ENCODE measurements at regions not wholly inside any gene's neighbourhood (a gene's known extent, or its start where the extent isn't known, plus 50 kb on each side); places are given as distances from the start of the nearest gene placed in this dataset.
"Not testable (repeated sequence)": the region's sequence is repeated elsewhere in the genome, so short reads cannot be mapped to it uniquely, and the experiment has no call there.

DNA sequence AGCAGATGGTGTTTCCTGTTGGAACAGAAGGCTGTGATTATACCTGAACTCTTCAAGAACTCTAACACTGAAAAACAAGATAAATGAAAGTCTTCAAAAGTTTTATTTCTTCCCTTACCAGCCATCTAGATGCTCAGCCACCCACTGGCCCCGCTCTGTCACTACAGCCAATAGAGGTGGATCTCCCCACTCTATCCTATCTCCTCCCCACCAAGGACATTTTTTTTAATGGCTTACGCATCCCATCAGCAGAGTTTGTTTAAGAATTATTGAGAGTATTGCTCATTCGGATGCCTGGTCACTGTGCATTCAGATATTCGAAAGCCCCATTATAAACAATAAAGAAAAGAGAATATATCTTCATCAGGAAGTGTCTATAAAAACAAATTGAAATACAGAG is 159.4 kb downstream of the RASEF start:
- TF ChIP-seq, protein P1, sequence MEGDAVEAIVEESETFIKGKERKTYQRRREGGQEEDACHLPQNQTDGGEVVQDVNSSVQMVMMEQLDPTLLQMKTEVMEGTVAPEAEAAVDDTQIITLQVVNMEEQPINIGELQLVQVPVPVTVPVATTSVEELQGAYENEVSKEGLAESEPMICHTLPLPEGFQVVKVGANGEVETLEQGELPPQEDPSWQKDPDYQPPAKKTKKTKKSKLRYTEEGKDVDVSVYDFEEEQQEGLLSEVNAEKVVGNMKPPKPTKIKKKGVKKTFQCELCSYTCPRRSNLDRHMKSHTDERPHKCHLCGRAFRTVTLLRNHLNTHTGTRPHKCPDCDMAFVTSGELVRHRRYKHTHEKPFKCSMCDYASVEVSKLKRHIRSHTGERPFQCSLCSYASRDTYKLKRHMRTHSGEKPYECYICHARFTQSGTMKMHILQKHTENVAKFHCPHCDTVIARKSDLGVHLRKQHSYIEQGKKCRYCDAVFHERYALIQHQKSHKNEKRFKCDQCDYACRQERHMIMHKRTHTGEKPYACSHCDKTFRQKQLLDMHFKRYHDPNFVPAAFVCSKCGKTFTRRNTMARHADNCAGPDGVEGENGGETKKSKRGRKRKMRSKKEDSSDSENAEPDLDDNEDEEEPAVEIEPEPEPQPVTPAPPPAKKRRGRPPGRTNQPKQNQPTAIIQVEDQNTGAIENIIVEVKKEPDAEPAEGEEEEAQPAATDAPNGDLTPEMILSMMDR (IDR thresholded peaks at IDR 0.05; ENCODE audit: extremely low read depth, insufficient read depth, missing control alignments), result no peak
- no peak for DNase-seq (ENCODE audit: low spot score)
- in situ Hi-C loops (cut with MboI; ENCODE audit: low pct_unique_long_range_greater_than_20kb, low sequenced_read_pairs, unreplicated experiment), result no loop called here

DNA sequence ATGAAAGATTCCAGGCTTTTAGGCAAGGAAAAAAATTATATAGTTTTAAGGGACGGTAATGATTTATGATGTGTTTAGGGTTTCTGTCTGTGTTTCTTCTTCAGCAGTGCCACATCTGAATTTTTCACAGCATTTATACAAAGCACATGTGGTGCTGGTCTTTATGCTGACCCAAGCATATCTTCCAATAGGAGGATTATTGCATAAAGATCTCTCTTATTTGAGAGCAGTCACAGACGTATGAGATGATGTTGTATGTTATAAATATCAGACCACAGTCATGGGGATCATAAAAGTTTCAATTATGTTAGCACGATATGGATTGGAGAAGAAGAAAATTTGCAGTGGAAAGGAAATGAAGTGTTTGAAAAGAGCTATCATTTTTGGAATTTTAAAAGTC is 150.9 kb downstream of the RASEF start:
- no peak for DNase-seq (ENCODE audit: low spot score)
- in situ Hi-C loops (cut with MboI; ENCODE audit: low pct_unique_long_range_greater_than_20kb, low sequenced_read_pairs, unreplicated experiment), result no loop called here
- TF ChIP-seq, protein P1 (IDR thresholded peaks at IDR 0.05; ENCODE audit: extremely low read depth, insufficient read depth, missing control alignments), result no peak

DNA sequence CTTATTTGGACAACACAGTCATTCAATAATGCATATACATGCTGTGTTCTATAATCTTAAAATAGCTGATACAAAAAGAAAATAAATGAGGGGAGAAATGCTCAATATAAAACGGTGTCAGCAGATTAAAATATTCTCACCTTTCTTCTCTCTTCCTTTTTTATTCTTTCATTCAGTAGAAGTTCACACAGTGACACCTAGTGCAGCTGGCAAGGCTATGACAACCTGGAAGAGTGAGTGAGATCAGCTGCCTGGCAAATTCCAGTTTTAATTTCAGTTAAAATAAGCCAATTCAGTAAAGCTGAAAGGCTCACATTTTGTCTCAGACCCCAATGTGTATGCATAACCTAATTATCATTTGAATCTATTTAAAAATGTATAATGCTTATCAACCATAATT is 150.3 kb downstream of the RASEF start:
- no peak for DNase-seq (ENCODE audit: low spot score)
- TF ChIP-seq, protein P1 (IDR thresholded peaks at IDR 0.05; ENCODE audit: extremely low read depth, insufficient read depth, missing control alignments), result no peak

DNA sequence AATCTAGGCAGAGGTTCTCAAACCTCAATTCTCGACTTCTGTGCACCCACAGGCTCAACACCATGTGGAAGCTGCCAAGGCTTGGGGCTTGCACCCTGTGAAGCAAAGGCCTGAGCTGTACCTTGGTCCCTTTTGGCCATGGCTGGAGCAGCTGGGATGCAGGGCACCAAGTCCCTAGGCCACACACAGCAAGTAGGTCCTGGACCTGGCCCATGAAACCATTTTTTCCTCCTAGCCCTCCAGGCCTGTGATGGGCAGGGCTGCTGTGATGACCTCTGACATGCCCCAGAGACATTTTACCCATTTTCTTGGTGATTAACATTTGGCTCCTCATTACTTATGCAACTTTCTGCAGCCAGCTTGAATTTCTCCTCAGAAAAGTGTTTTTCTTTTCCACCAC is 146.7 kb downstream of the RASEF start:
- in situ Hi-C loops (cut with MboI; ENCODE audit: low pct_unique_long_range_greater_than_20kb, low sequenced_read_pairs, unreplicated experiment); DNase-seq (ENCODE audit: low spot score): not testable (repeated sequence)

More for the DNA sequence above, 150.3 kb downstream of the RASEF start:
- in situ Hi-C loops (cut with MboI; ENCODE audit: low pct_unique_long_range_greater_than_20kb, low sequenced_read_pairs, unreplicated experiment), result no loop called here

DNA sequence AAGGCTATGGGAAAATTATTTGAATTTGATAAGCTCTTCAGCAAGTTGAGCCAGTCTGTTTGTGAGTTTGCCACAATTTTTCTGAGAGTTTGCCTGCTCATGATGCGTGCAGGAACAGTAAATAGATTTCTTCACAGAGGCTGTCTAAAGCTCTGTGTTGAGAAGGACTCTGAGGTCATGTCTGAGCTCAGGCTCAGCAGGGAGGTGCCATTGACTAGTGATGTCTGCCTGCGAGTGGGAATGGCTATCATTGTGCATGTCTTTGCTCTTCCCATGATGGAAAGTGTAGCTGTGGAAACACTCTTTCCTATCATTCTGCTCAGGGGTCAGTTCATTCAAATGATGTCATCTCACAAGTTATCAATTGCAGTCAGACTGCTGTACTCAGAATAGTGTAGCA is 142.8 kb downstream of the RASEF start:
- DNase-seq (ENCODE audit: low spot score), result no peak
- in situ Hi-C loops (cut with MboI; ENCODE audit: low pct_unique_long_range_greater_than_20kb, low sequenced_read_pairs, unreplicated experiment), result no loop called here
- TF ChIP-seq, protein P1 (IDR thresholded peaks at IDR 0.05; ENCODE audit: extremely low read depth, insufficient read depth, missing control alignments), result no peak

DNA sequence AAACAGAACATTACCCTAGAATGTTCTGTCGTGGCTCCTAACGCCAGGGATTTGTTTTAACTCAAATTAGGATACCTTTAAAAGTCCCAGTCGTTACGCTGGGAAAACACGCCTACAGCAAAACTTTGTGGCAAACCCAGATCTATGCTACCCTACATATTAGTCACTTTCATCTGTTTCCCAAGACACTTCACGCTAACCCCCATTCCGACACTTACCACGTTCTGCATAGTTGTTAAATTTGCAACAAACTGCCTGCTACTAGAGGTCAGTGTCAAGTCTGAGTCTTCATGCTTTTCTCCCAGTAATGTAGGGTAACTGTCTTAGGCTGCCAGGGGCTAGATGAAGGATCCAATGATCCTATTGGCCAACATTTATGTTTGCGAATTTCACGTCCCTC is 140.3 kb downstream of the RASEF start:
- in situ Hi-C loops (cut with MboI; ENCODE audit: low pct_unique_long_range_greater_than_20kb, low sequenced_read_pairs, unreplicated experiment), result no loop called here
- TF ChIP-seq, protein P1 (IDR thresholded peaks at IDR 0.05; ENCODE audit: extremely low read depth, insufficient read depth, missing control alignments), result no peak

DNA sequence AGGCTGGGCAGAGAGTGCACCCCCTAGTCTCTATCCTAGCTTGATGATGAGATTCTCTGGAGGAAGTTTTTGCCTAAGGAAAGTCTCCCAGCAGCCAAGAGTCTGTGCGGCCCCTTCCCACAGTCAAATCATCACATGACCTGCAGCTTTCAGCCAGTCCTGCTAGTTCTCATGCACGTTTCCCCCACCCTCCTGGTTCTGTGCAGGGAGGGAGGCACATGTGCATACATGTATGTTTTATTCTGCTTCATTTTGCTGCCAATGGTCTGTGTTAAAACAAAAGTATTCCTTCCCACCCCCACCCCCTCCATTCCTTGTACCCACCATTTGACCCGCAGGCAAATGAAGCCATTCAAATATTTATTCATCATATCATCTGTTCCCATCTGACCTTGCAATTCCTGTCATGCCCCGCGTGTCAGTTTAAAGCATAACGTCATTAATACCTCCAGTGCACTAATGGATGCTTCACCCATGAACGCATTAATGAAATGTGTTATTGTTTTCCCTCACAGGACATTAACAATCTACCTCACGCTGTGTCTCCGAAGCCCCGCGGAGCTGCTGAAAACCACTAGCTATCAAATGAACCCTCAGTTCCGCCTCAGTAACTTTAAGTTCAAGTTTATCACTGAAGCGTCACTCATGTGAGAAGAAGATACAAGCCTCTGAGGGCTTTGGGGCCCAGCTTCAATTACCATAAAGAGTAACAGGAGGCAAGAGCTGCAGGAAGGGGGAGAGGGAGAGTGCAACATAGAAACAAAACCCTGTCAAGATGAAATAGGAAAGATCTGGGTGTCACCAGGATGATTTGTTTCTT is 139.6 kb downstream of the RASEF start:
- in situ Hi-C loops (cut with MboI; ENCODE audit: low pct_unique_long_range_greater_than_20kb, low sequenced_read_pairs, unreplicated experiment), result no loop called here
- TF ChIP-seq, protein P1 (IDR thresholded peaks at IDR 0.05; ENCODE audit: extremely low read depth, insufficient read depth, missing control alignments), result no peak
- DNase-seq (ENCODE audit: low spot score), result no peak

More for the DNA sequence above, 140.3 kb downstream of the RASEF start:
- DNase-seq (ENCODE audit: low spot score), result no peak

All from GM13977 (cell line).